ENCODE measurements at regions not wholly inside any gene's neighbourhood (a gene's known extent, or its start where the extent isn't known, plus 50 kb on each side); places are given as distances from the start of the nearest gene placed in this dataset.

GRCh38 chr7:106802589-106802988 lies 62.5 kb upstream of the PIK3CG start (continued):
- TF ChIP-seq HEYL (CRISPR knock-in tag; IDR thresholded peaks at IDR 0.05) = no peak
- no peak for TF ChIP-seq HOXA7 (CRISPR knock-in tag; IDR thresholded peaks at IDR 0.05)
- no peak for TF ChIP-seq CBX8 (IDR thresholded peaks at IDR 0.05)
- no peak for TF ChIP-seq ESRRA (IDR thresholded peaks at IDR 0.05; ENCODE audit: borderline replicate concordance, low read length)
- TF ChIP-seq CHD4 (IDR thresholded peaks at IDR 0.05; ENCODE audit: borderline replicate concordance) = no peak
- no peak for TF ChIP-seq RAD21 (conservative IDR thresholded peaks at IDR 0.05 in 1 of 2, IDR thresholded peaks at IDR 0.05 in 1 of 2)
- no peak for TF ChIP-seq MAFK (IDR thresholded peaks at IDR 0.05; ENCODE audit: partially characterized antibody)

- Histone ChIP-seq H3K4me1 (no peaks in the 10 kb centered on the region), H3K4me3 (no peak overlapping the region), H3K9me3 (no peaks in the 10 kb centered on the region), H3K27ac (no peak overlapping the region), H3K4me2 (no peak overlapping the region)
- no peak for ATAC-seq
- no peak for DNase-seq (ENCODE audit: low read depth in 1 of 2, low spot score in 1 of 2)
- ChIA-PET CTCF (interaction anchor here (1.0 kb wide), 1 partner anchor 14 kb away, joined by 3 read pairs; no protein-coding TSS in a partner anchor), POLR2A (no interaction called here)
- TF ChIP-seq E2F6 (IDR thresholded peaks at IDR 0.05; ENCODE audit: borderline replicate concordance, low read depth) (no peak), ZC3H11A (IDR thresholded peaks at IDR 0.05) (no peak), KDM1A (IDR thresholded peaks at IDR 0.05; ENCODE audit: low read depth) (no peak), MAFK (IDR thresholded peaks at IDR 0.05; ENCODE audit: partially characterized antibody) (no peak), BHLHE40 (IDR thresholded peaks at IDR 0.05; ENCODE audit: low read depth, low read length) (no peak), KDM5A (IDR thresholded peaks at IDR 0.05) (no peak)
- FAIRE-seq = no peak
- WGBS (ENCODE audit: missing lambda C conversion rate) = 19% methylated on average over 4 of the region's 4 CpGs
Measured at GRCh38 chr7:106806556-106806955, 58.5 kb upstream of the PIK3CG start.

- no peak for ATAC-seq
- Histone ChIP-seq H3K27ac (no peak overlapping the region), H3K4me3 (no peak overlapping the region), H3K9me3 (no peaks in the 10 kb centered on the region), H3K4me1 (no peaks in the 10 kb centered on the region), H3K4me2 (no peak overlapping the region)
- TF ChIP-seq HDAC2 (IDR thresholded peaks at IDR 0.05) = no peak
- TF ChIP-seq CTCF (IDR thresholded peaks at IDR 0.05) = no peak
- no peak for TF ChIP-seq CBX8 (IDR thresholded peaks at IDR 0.05)
- no peak for TF ChIP-seq HOXB13 (CRISPR knock-in tag; IDR thresholded peaks at IDR 0.05; ENCODE audit: low read depth)
- WGBS (ENCODE audit: missing lambda C conversion rate) = 68% methylated on average over 4 of the region's 4 CpGs
- ChIA-PET CTCF (interaction anchor here (1.0 kb wide), 2 partner anchors 15 to 140 kb away, joined by 3 read pairs; no protein-coding TSS in a partner anchor), POLR2A (no interaction called here)
- DNase-seq (ENCODE audit: low read depth in 1 of 2, low spot score in 1 of 2) = no peak
- FAIRE-seq = no peak
Measured at GRCh38 chr7:106807474-106807873, 57.6 kb upstream of the PIK3CG start.

GRCh38 chr7:106808967-106809635 lies 56.0 kb upstream of the PIK3CG start:
- no peak overlapping the region for H3K27ac ChIP-seq
- no peaks in the 10 kb centered on the region for H3K4me1 ChIP-seq
- H3K4me2 ChIP-seq = no peak overlapping the region
- POLR2A ChIA-PET = no interaction called here
- CTCF ChIA-PET = interaction anchor here (3.2 kb wide), 1 partner anchor 16 kb away, joined by 17 read pairs; no protein-coding TSS in a partner anchor
- no peak for FAIRE-seq
- H3K4me3 ChIP-seq = no peak overlapping the region
- DNase-seq (ENCODE audit: low read depth in 1 of 2, low spot score in 1 of 2) = no peak
- TF ChIP-seq POLR2AphosphoS2 (conservative IDR thresholded peaks at IDR 0.05; ENCODE audit: low read length) = no peak
- no peak for TF ChIP-seq NR3C1 (IDR thresholded peaks at IDR 0.05)
- no peak for TF ChIP-seq HEYL (CRISPR knock-in tag; IDR thresholded peaks at IDR 0.05)
- no peak for TF ChIP-seq HOXA7 (CRISPR knock-in tag; IDR thresholded peaks at IDR 0.05)
- ATAC-seq = no peak
- 79% methylated on average over 9 of the region's 9 CpGs for WGBS (ENCODE audit: missing lambda C conversion rate)
- H3K9me3 ChIP-seq = no peaks in the 10 kb centered on the region

All from A549 (cell line).